Endodermal cell (in vitro differentiated cells): ENCODE measurements at regions not wholly inside any gene's neighbourhood (a gene's known extent, or its start where the extent isn't known, plus 50 kb on each side); places are given as distances from the start of the nearest gene placed in this dataset.

Experiments
- DNase-seq: peaks from one replicate; pipeline ENCODE4 v3.0.0-alpha.2; 2017
- H3K27ac ChIP-seq: 2 replicates; pipeline ENCODE4 v1.5.1; 2013; ENCODE audit warnings: mild to moderate bottlenecking, low read depth, low read length, moderate library complexity
- H3K27me3 ChIP-seq: 2 replicates; pipeline ENCODE4 v1.6.1; 2013; ENCODE audit warnings: mild to moderate bottlenecking, low read length, moderate library complexity; ENCODE audit not compliant: insufficient read depth, control insufficient read depth, poor library complexity, severe bottlenecking
- H3K36me3 ChIP-seq: 2 replicates; pipeline ENCODE4 v1.7.0; 2013; ENCODE audit warnings: mild to moderate bottlenecking, low read length, moderate library complexity; ENCODE audit not compliant: control insufficient read depth, insufficient read depth
- H3K4me1 ChIP-seq: one replicate; pipeline ENCODE4 v1.7.0; 2013; ENCODE audit warnings: low read length; ENCODE audit not compliant: control insufficient read depth, insufficient read depth
- H3K4me3 ChIP-seq: 2 replicates; pipeline ENCODE4 v1.5.1; 2013; ENCODE audit warnings: mild to moderate bottlenecking, low read length, moderate library complexity
- H3K9ac ChIP-seq: 2 replicates; pipeline ENCODE4 v1.6.1; 2013; ENCODE audit warnings: mild to moderate bottlenecking, low read length, moderate library complexity; ENCODE audit not compliant: poor library complexity, severe bottlenecking; ENCODE audit errors: extremely low read depth
- H3K9me3 ChIP-seq: 2 replicates; pipeline ENCODE4 v1.6.1; 2013; ENCODE audit warnings: mild to moderate bottlenecking, low read length, moderate library complexity; ENCODE audit not compliant: control insufficient read depth
- H3K27ac Mint-ChIP-seq: 2 replicates; pipeline ENCODE4 v1.8.0; 2020; ENCODE audit warnings: mixed read lengths
- H3K27me3 Mint-ChIP-seq: 2 replicates; pipeline ENCODE4 v1.8.0; 2021; ENCODE audit warnings: mild to moderate bottlenecking, mixed read lengths; ENCODE audit not compliant: insufficient read depth
- H3K36me3 Mint-ChIP-seq: 2 replicates; pipeline ENCODE4 v1.8.0; 2020; ENCODE audit warnings: low read depth, mixed read lengths
- H3K4me1 Mint-ChIP-seq: 2 replicates; pipeline ENCODE4 v1.8.0; 2020; ENCODE audit warnings: mixed read lengths
- H3K4me3 Mint-ChIP-seq: 2 replicates; pipeline ENCODE4 v1.8.0; 2020; ENCODE audit warnings: mild to moderate bottlenecking, moderate library complexity, mixed read lengths
- H3K9me3 Mint-ChIP-seq: 2 replicates; pipeline ENCODE4 v1.8.0; 2020; ENCODE audit warnings: mild to moderate bottlenecking, mixed read lengths
- WGBS, 2 experiments: methylation state at CpG; one replicate each; pipeline versions ENCODE4 v1.1.5 to v1.1.7; 2013; ENCODE audit warnings: missing lambda C conversion rate in 2 of 2, mixed read lengths in 1 of 2; ENCODE audit not compliant: insufficient coverage in 1 of 2, insufficient read length in 1 of 2; 5-methylcytosine and 5-hydroxymethylcytosine counted together
- TF ChIP-seq, protein P1 (sequence below): fragments of 200-600 bp; sonication (generic); conservative IDR thresholded peaks from 2 replicates; pipeline ENCODE4 v1.5.0; 2021; ENCODE audit warnings: antibody characterized with exemption, mild to moderate bottlenecking

- H3K4me3 Mint-ChIP-seq: no peak overlapping the region
Observed at GRCh38 chr4:130542953-130543352, 1447.0 kb downstream of the C4orf33 start.

GRCh38 chr4:130545171-130545570 lies 1449.2 kb downstream of the C4orf33 start:
- no peaks in the 10 kb centered on the region for H3K36me3 Mint-ChIP-seq
- no peak overlapping the region for H3K27ac Mint-ChIP-seq
- TF ChIP-seq, protein P1, sequence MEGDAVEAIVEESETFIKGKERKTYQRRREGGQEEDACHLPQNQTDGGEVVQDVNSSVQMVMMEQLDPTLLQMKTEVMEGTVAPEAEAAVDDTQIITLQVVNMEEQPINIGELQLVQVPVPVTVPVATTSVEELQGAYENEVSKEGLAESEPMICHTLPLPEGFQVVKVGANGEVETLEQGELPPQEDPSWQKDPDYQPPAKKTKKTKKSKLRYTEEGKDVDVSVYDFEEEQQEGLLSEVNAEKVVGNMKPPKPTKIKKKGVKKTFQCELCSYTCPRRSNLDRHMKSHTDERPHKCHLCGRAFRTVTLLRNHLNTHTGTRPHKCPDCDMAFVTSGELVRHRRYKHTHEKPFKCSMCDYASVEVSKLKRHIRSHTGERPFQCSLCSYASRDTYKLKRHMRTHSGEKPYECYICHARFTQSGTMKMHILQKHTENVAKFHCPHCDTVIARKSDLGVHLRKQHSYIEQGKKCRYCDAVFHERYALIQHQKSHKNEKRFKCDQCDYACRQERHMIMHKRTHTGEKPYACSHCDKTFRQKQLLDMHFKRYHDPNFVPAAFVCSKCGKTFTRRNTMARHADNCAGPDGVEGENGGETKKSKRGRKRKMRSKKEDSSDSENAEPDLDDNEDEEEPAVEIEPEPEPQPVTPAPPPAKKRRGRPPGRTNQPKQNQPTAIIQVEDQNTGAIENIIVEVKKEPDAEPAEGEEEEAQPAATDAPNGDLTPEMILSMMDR: no peak
- Histone ChIP-seq H3K36me3 (no peaks in the 10 kb centered on the region), H3K9ac (no peak overlapping the region), H3K4me3 (no peak overlapping the region), H3K4me1 (no peaks in the 10 kb centered on the region), H3K27me3 (no peaks in the 10 kb centered on the region), H3K27ac (no peak overlapping the region), H3K9me3 (no peaks in the 10 kb centered on the region)
- DNase-seq: peak; percentile 48
- peaks cover 1% of the 10 kb centered on the region for H3K9me3 Mint-ChIP-seq
- WGBS, 2 experiments: 20 to 41% methylated on average over 2 to 3 of the region's 3 CpGs
- H3K27me3 Mint-ChIP-seq: peaks cover 20% of the 10 kb centered on the region
- H3K4me3 Mint-ChIP-seq: no peak overlapping the region
- peaks cover 9% of the 10 kb centered on the region for H3K4me1 Mint-ChIP-seq

More at GRCh38 chr4:130542953-130543352, 1447.0 kb downstream of the C4orf33 start:
- H3K36me3 Mint-ChIP-seq: no peaks in the 10 kb centered on the region
- H3K9me3 Mint-ChIP-seq: peaks cover 1% of the 10 kb centered on the region
- TF ChIP-seq, protein P1: no peak
- Histone ChIP-seq H3K27ac (no peak overlapping the region), H3K9ac (no peak overlapping the region), H3K27me3 (no peaks in the 10 kb centered on the region), H3K9me3 (no peaks in the 10 kb centered on the region), H3K36me3 (no peaks in the 10 kb centered on the region), H3K4me1 (no peaks in the 10 kb centered on the region), H3K4me3 (no peak overlapping the region)
- H3K27ac Mint-ChIP-seq: no peak overlapping the region
- WGBS, 2 experiments: 97% methylated on average over 6 of the region's 6 CpGs; no CpG with 5 or more reads in 1 of the 2 experiments
- peaks cover 9% of the 10 kb centered on the region for H3K4me1 Mint-ChIP-seq
- no peak for DNase-seq
- H3K27me3 Mint-ChIP-seq: peaks cover 18% of the 10 kb centered on the region

DNA sequence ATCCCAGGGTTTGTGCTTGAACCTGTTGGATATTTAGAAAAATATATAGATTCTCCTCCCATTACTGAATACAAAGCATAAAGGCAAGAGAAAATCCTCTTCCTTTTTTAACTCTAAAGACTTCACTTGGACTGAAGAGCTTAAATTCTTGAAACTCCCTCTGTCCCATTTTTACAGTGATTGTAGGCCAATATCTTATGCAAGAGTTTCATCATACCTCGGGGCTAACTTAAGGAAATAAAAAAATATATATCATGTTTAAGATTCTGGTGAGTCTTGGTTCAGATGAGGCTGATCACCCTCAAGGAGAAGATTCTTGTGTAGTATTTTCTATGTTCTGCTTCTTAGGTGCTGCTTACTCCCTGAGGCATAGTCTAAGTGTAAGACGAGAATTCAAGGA lies 1449.6 kb downstream of the C4orf33 start:
- TF ChIP-seq, protein P1: no peak

More for the DNA sequence above, 1449.6 kb downstream of the C4orf33 start:
- H3K4me1 Mint-ChIP-seq: peaks cover 9% of the 10 kb centered on the region
- H3K27ac Mint-ChIP-seq: no peak overlapping the region
- 86 to 100% methylated on average over 1 to 2 of the region's 2 CpGs for WGBS, 2 experiments
- peaks cover 1% of the 10 kb centered on the region for H3K9me3 Mint-ChIP-seq
- Histone ChIP-seq H3K4me1 (no peaks in the 10 kb centered on the region), H3K9me3 (no peaks in the 10 kb centered on the region), H3K9ac (no peak overlapping the region), H3K36me3 (no peaks in the 10 kb centered on the region), H3K27ac (no peak overlapping the region), H3K4me3 (no peak overlapping the region), H3K27me3 (no peaks in the 10 kb centered on the region)
- DNase-seq: no peak
- H3K4me3 Mint-ChIP-seq: no peak overlapping the region
- H3K27me3 Mint-ChIP-seq: peaks cover 20% of the 10 kb centered on the region
- no peaks in the 10 kb centered on the region for H3K36me3 Mint-ChIP-seq
